LNCaP clone FGC (cell line): ENCODE measurements at regions not wholly inside any gene's neighbourhood (a gene's known extent, or its start where the extent isn't known, plus 50 kb on each side); places are given as distances from the start of the nearest gene placed in this dataset.

ENCODE experiments used
- DNase-seq: peaks from one replicate; pipeline ENCODE4 v3.0.0-alpha.2; 2011; ENCODE audit warnings: low read depth
- H3K4me3 ChIP-seq: 2 replicates; pipeline ENCODE4 v1.5.1; 2011; ENCODE audit warnings: mild to moderate bottlenecking, low read depth, low read length, control low read depth
- TF ChIP-seq, protein P1 (sequence below): IDR thresholded peaks from 2 replicates; pipeline ENCODE4 v1.5.1; 2012; ENCODE audit warnings: mild to moderate bottlenecking; ENCODE audit not compliant: control insufficient read depth, insufficient read depth; ENCODE audit errors: extremely low read depth

- TF ChIP-seq, protein P1, sequence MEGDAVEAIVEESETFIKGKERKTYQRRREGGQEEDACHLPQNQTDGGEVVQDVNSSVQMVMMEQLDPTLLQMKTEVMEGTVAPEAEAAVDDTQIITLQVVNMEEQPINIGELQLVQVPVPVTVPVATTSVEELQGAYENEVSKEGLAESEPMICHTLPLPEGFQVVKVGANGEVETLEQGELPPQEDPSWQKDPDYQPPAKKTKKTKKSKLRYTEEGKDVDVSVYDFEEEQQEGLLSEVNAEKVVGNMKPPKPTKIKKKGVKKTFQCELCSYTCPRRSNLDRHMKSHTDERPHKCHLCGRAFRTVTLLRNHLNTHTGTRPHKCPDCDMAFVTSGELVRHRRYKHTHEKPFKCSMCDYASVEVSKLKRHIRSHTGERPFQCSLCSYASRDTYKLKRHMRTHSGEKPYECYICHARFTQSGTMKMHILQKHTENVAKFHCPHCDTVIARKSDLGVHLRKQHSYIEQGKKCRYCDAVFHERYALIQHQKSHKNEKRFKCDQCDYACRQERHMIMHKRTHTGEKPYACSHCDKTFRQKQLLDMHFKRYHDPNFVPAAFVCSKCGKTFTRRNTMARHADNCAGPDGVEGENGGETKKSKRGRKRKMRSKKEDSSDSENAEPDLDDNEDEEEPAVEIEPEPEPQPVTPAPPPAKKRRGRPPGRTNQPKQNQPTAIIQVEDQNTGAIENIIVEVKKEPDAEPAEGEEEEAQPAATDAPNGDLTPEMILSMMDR: no peak
- H3K4me3 ChIP-seq: no peak overlapping the region
- no peak for DNase-seq
Observed at GRCh38 chr4:19256823-19257222, 994.9 kb upstream of the SLIT2 start.

- H3K4me3 ChIP-seq: no peak overlapping the region
Observed at GRCh38 chr4:19254486-19254885, 997.2 kb upstream of the SLIT2 start.

GRCh38 chr4:19248023-19248422 lies 1003.7 kb upstream of the SLIT2 start:
- no peak for DNase-seq
- H3K4me3 ChIP-seq: no peak overlapping the region
- TF ChIP-seq, protein P1: no peak

More at GRCh38 chr4:19254486-19254885, 997.2 kb upstream of the SLIT2 start:
- TF ChIP-seq, protein P1: no peak
- no peak for DNase-seq

GRCh38 chr4:19241895-19242294 lies 1009.8 kb upstream of the SLIT2 start:
- TF ChIP-seq, protein P1: no peak
- no peak overlapping the region for H3K4me3 ChIP-seq
- DNase-seq: no peak

DNA sequence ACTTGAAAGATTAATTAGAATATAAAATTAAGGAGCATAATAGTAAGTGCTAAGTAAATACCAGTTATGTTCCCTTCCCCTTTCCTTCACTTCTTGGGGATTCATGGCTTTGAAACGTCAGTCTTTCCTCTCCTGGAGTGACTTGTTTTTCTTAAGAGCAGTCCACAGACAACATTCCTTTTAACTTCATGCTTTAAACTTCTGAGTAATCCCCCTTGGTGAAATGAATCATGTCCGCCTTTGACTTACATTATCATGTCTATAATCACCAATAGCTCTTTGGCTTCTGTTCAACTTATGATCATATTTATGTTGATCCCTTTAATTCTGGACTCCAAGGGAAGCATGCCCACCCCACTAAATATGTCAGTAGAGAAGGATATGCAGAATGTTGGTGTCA lies 1012.1 kb upstream of the SLIT2 start:
- TF ChIP-seq, protein P1: no peak
- no peak overlapping the region for H3K4me3 ChIP-seq
- DNase-seq: no peak

DNA sequence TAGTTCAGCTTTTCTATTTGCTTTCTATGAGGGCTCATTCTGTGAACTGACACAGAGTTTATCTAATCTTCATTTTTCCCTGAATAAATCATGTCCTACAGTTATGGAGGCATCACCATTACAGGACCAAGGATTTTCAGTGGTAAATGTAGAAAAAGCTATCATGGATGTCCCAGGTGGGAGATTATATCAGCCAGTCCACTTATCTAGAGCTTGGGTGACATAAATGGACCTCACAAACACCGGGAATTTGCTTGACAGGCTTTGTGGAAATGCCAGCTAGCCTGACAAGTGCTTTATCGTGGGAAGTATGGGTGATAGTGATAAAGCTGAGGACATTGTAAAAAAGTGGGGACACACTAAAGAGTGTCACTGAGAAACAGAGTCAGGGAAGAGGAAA lies 1015.2 kb upstream of the SLIT2 start:
- TF ChIP-seq, protein P1: no peak
- no peak for DNase-seq
- no peak overlapping the region for H3K4me3 ChIP-seq

DNA sequence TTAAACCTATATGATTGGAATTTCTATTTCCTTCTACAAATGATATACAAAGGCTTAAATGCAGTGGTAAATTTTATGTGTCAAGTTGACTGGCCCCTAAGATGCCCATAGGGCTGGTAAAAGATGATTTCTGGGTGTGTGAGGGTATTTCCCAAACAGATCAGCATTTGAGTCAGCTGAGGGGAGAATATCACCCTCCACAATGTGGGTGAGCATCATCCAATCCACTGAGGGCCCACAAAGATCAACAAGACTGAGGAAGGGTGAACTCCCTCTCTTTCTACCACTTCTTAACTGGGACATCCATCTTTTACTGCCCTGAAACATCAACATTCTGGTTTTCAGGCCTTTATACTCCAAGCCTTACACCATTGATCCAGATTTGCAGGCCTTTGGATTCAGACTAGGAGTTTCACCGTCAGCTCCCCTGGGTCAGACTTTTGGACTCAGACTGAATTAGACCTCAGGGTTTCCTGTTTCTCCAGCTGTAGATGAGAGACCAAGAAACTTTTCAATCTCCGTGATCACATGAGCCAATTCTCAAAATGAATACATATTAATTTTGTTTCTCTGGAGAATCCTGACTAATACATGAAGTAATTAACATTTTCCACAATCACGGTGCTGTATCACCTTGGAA lies 1020.7 kb upstream of the SLIT2 start:
- DNase-seq: no peak
- no peak overlapping the region for H3K4me3 ChIP-seq
- TF ChIP-seq, protein P1: no peak
